ENCODE measurements at regions not wholly inside any gene's neighbourhood (a gene's known extent, or its start where the extent isn't known, plus 50 kb on each side); places are given as distances from the start of the nearest gene placed in this dataset.

- TF ChIP-seq CTCF (conservative IDR thresholded peaks at IDR 0.05; ENCODE audit: low read depth, low read length): no peak
- no peak for TF ChIP-seq EZH2 (IDR thresholded peaks at IDR 0.05; ENCODE audit: borderline replicate concordance, low read depth, low read length, poor library complexity, severe bottlenecking)
Measured at GRCh38 chr3:166114448-166114847, 277.2 kb upstream of the BCHE start.

All from A673 (cell line).